H1 (cell line): ENCODE measurements at regions not wholly inside any gene's neighbourhood (a gene's known extent, or its start where the extent isn't known, plus 50 kb on each side); places are given as distances from the start of the nearest gene placed in this dataset.

ENCODE experiments used
- CTCF ChIA-PET: fragments of 300-600 bp; sonication (Branson Sonifier 250); formaldehyde crosslinking; loops from one replicate; lab custom pipeline; 2021; ENCODE audit not compliant: partially characterized antibody; lab: Charles Lee
- POLR2A ChIA-PET: fragments of 300-600 bp; sonication (Branson Sonifier 250); formaldehyde crosslinking; loops from one replicate; lab custom pipeline; 2021; ENCODE audit warnings: inconsistent platforms; ENCODE audit not compliant: partially characterized antibody; lab: Charles Lee
- DNase-seq, 2 experiments: peaks; one replicate each; pipeline versions ENCODE4 v3.0.0 to v3.0.0-alpha.2; 2010 to 2022; ENCODE audit warnings: low spot score in 2 of 2, low read depth in 1 of 2, mixed read lengths in 1 of 2
- FAIRE-seq: peaks from 2 replicates; lab custom pipeline; 2011; peaks lifted over from hg19 to GRCh38; lab: Jason Lieb, UNC
- H2AFZ ChIP-seq: 2 replicates; pipeline ENCODE4 v1.8.1; 2012; ENCODE audit warnings: low read length, inconsistent platforms
- H2AK5ac ChIP-seq: 2 replicates; pipeline ENCODE4 v1.6.1; 2013; ENCODE audit warnings: low read depth, low read length
- H2BK120ac ChIP-seq: replicated peaks from 2 replicates; pipeline ENCODE3; 2013; ENCODE audit warnings: low read depth, low read length, inconsistent platforms
- H2BK12ac ChIP-seq: 2 replicates; pipeline ENCODE4 v1.6.1; 2013; ENCODE audit warnings: low read depth, low read length
- H2BK15ac ChIP-seq: 2 replicates; pipeline ENCODE4 v1.6.1; 2013; ENCODE audit warnings: low read length
- H2BK20ac ChIP-seq: 2 replicates; pipeline ENCODE4 v1.6.1; 2013; ENCODE audit warnings: low read length
- H2BK5ac ChIP-seq: 2 replicates; pipeline ENCODE4 v1.6.1; 2013; ENCODE audit warnings: low read depth, low read length
- H3K14ac ChIP-seq: 2 replicates; pipeline ENCODE4 v1.6.1; 2013; ENCODE audit warnings: inconsistent platforms; ENCODE audit not compliant: insufficient read length
- H3K18ac ChIP-seq: 2 replicates; pipeline ENCODE4 v1.6.1; 2013; ENCODE audit warnings: low read length; ENCODE audit errors: extremely low read depth
- H3K23ac ChIP-seq: 2 replicates; pipeline ENCODE4 v1.6.1; 2013; ENCODE audit warnings: inconsistent platforms; ENCODE audit not compliant: insufficient read length
- H3K23me2 ChIP-seq: 2 replicates; pipeline ENCODE4 v1.6.1; 2013; ENCODE audit warnings: low read depth, low read length
- H3K27ac ChIP-seq: 2 replicates; pipeline ENCODE4 v1.6.1; 2011; ENCODE audit warnings: low read depth, low read length, inconsistent platforms
- H3K27me3 ChIP-seq, 4 experiments: replicated peaks in 1 of 4; 1 replicate in 1 of 4; 2 replicates in 3 of 4; pipeline versions ENCODE4 v1.6.1 to v1.8.1; 2011 to 2013; ENCODE audit warnings: low read length in 3 of 4, mild to moderate bottlenecking in 3 of 4, inconsistent platforms in 2 of 4, mixed read lengths in 2 of 4, moderate library complexity in 1 of 4; ENCODE audit not compliant: control insufficient read depth in 3 of 4, insufficient read depth in 3 of 4; ENCODE audit errors: extremely low read depth in 1 of 4
- H3K36me3 ChIP-seq, 4 experiments: 2 replicates each; pipeline versions ENCODE4 v1.6.1 to v1.8.1; 2011 to 2013; ENCODE audit warnings: mild to moderate bottlenecking in 4 of 4, low read length in 3 of 4, moderate library complexity in 2 of 4, control low read depth in 1 of 4, inconsistent platforms in 1 of 4; ENCODE audit not compliant: insufficient read depth in 4 of 4, control insufficient read depth in 2 of 4
- H3K4ac ChIP-seq: replicated peaks from 2 replicates; pipeline ENCODE3; 2013; ENCODE audit warnings: low read length, low read depth, mixed read lengths, inconsistent platforms; ENCODE audit not compliant: insufficient read length
- H3K4me1 ChIP-seq, 4 experiments: replicated peaks in 1 of 4; 1 replicate in 1 of 4; 2 replicates in 3 of 4; pipeline versions ENCODE4 v1.6.1 to v1.8.1; 2011 to 2013; ENCODE audit warnings: low read length in 3 of 4, inconsistent platforms in 2 of 4, mixed read lengths in 1 of 4; ENCODE audit not compliant: insufficient read depth in 4 of 4, control insufficient read depth in 3 of 4
- H3K4me2 ChIP-seq, 2 experiments: 2 replicates each; pipeline versions ENCODE4 v1.6.1 to v1.8.1; 2011 to 2013; ENCODE audit warnings: low read depth in 2 of 2, low read length in 2 of 2, control low read depth in 1 of 2, inconsistent platforms in 1 of 2, mild to moderate bottlenecking in 1 of 2; ENCODE audit not compliant: insufficient read depth in 1 of 2
- H3K4me3 ChIP-seq, 4 experiments: fragments of 200-600, 300-600 bp in 1 of 4; sonication (generic), shearing (Covaris generic), sonication (Bioruptor Twin) in 1 of 4; 2 replicates each; pipeline versions ENCODE4 v1.5.1 to v1.8.1; 2011 to 2016; ENCODE audit warnings: low read length in 4 of 4, low read depth in 3 of 4, control low read depth in 2 of 4, inconsistent platforms in 2 of 4, mild to moderate bottlenecking in 2 of 4, mixed read lengths in 1 of 4, moderate library complexity in 1 of 4; ENCODE audit not compliant: insufficient read depth in 2 of 4; ENCODE audit errors: extremely low read depth in 1 of 4
- H3K56ac ChIP-seq: replicated peaks from 2 replicates; pipeline ENCODE3; 2013; ENCODE audit warnings: low read depth, mild to moderate bottlenecking, mixed read lengths, low read length, inconsistent platforms; ENCODE audit not compliant: insufficient read length
- H3K79me1 ChIP-seq: 2 replicates; pipeline ENCODE4 v1.6.1; 2013; ENCODE audit warnings: low read depth, low read length, control low read depth
- H3K79me2 ChIP-seq, 2 experiments: 2 replicates each; pipeline versions ENCODE4 v1.6.1 to v1.8.1; 2012 to 2013; ENCODE audit warnings: low read length in 2 of 2, mild to moderate bottlenecking in 2 of 2, inconsistent platforms in 1 of 2; ENCODE audit not compliant: insufficient read depth in 2 of 2, control insufficient read depth in 1 of 2
- H3K9ac ChIP-seq, 4 experiments: replicated peaks in 1 of 4; 1 replicate in 1 of 4; 2 replicates in 3 of 4; pipeline versions ENCODE4 v1.6.1 to v1.8.1; 2011 to 2013; ENCODE audit warnings: low read depth in 3 of 4, low read length in 3 of 4, control low read depth in 2 of 4, mild to moderate bottlenecking in 2 of 4, moderate library complexity in 2 of 4, inconsistent platforms in 1 of 4; ENCODE audit errors: extremely low read depth in 1 of 4
- H3K9me3 ChIP-seq, 2 experiments: 2 replicates each; pipeline versions ENCODE4 v1.6.1 to v1.8.1; 2012 to 2013; ENCODE audit warnings: mild to moderate bottlenecking in 2 of 2, moderate library complexity in 2 of 2, control low read depth in 1 of 2, inconsistent platforms in 1 of 2, low read depth in 1 of 2, low read length in 1 of 2, mixed read lengths in 1 of 2; ENCODE audit not compliant: insufficient read depth in 2 of 2
- H4K20me1 ChIP-seq, 2 experiments: replicated peaks in 1 of 2; 2 replicates each; pipeline versions ENCODE3 to v1.8.1; 2011 to 2013; ENCODE audit warnings: inconsistent platforms in 2 of 2, low read length in 2 of 2, mild to moderate bottlenecking in 1 of 2; ENCODE audit not compliant: insufficient read depth in 2 of 2, control insufficient read depth in 1 of 2
- H4K5ac ChIP-seq: 2 replicates; pipeline ENCODE4 v1.6.1; 2013; ENCODE audit warnings: low read length, low read depth, mixed read lengths, inconsistent platforms; ENCODE audit not compliant: insufficient read length
- H4K8ac ChIP-seq: 2 replicates; pipeline ENCODE4 v1.8.0; 2013; ENCODE audit warnings: mild to moderate bottlenecking, moderate library complexity, low read length, inconsistent platforms; ENCODE audit not compliant: insufficient read depth; ENCODE audit errors: extremely low read depth
- H4K91ac ChIP-seq: replicated peaks from 2 replicates; pipeline ENCODE3; 2013; ENCODE audit warnings: low read length, mixed read lengths, inconsistent platforms; ENCODE audit not compliant: insufficient read length
- CTCF ChIP-seq, 3 experiments: IDR thresholded peaks; 1 replicate in 2 of 3; 2 replicates in 1 of 3; pipeline versions ENCODE4 v1.5.1 to v1.6.1; 2011; ENCODE audit warnings: low read length in 3 of 3, mild to moderate bottlenecking in 3 of 3, inconsistent platforms in 2 of 3, low read depth in 1 of 3, moderate library complexity in 1 of 3; ENCODE audit not compliant: insufficient read depth in 1 of 3; ENCODE audit errors: control extremely low read depth in 1 of 3
- HDAC2 ChIP-seq, 2 experiments: fragments of 300-600 bp in 1 of 2; sonication (generic) in 1 of 2; IDR thresholded peaks; 2 replicates each; pipeline ENCODE4 v1.6.1; 2011 to 2012; ENCODE audit warnings: low read depth in 2 of 2, low read length in 2 of 2, mild to moderate bottlenecking in 2 of 2, moderate library complexity in 2 of 2, borderline replicate concordance in 1 of 2, inconsistent platforms in 1 of 2
- JUN ChIP-seq: IDR thresholded peaks from 2 replicates; pipeline ENCODE4 v1.6.1; 2011; ENCODE audit warnings: low read depth, mild to moderate bottlenecking, improper control_type of control experiment, low read length
- MAFK ChIP-seq: IDR thresholded peaks from 2 replicates; pipeline ENCODE4 v1.6.1; 2012; ENCODE audit warnings: low read depth, mild to moderate bottlenecking, improper control_type of control experiment, low read length
- NANOG ChIP-seq: IDR thresholded peaks from 2 replicates; pipeline ENCODE4 v1.6.1; 2011; ENCODE audit warnings: low read length, low read depth, mild to moderate bottlenecking, inconsistent platforms; ENCODE audit not compliant: insufficient read depth, poor library complexity, severe bottlenecking
- SP1 ChIP-seq: IDR thresholded peaks from 2 replicates; pipeline ENCODE4 v1.6.1; 2011; ENCODE audit warnings: low read depth, low read length
- WGBS, 2 experiments: shearing (Covaris generic) in 1 of 2; methylation state at CpG; one replicate each; pipeline versions ENCODE4 v1.1.6 to v1.1.7; 2013 to 2015; ENCODE audit warnings: low lambda C conversion rate in 2 of 2, mixed read lengths in 2 of 2, inconsistent platforms in 1 of 2, low coverage in 1 of 2, missing lambda C conversion rate in 1 of 2; ENCODE audit not compliant: insufficient replicate concordance in 2 of 2, insufficient coverage in 1 of 2, insufficient read length in 1 of 2; ENCODE audit errors: extremely low coverage in 1 of 2, missing lambda C conversion rate in 1 of 2; 5-methylcytosine and 5-hydroxymethylcytosine counted together

GRCh38 chr3:156029208-156029607 is 91.2 kb upstream of the KCNAB1 start:
- H4K5ac ChIP-seq: no peak overlapping the region
- H3K23me2 ChIP-seq: peaks cover 3% of the 10 kb centered on the region; the same call in 1 of the 2 replicates
- DNase-seq: no peak
- H4K20me1 ChIP-seq: no peaks in the 10 kb centered on the region
- no peak overlapping the region for H2BK12ac ChIP-seq
- H3K4me2 ChIP-seq: no peak overlapping the region
- no peak overlapping the region for H2BK15ac ChIP-seq
- no peak for TF ChIP-seq SP1
- TF ChIP-seq MAFK: no peak
- TF ChIP-seq JUN: no peak
- TF ChIP-seq HDAC2 (IDR thresholded peaks at IDR 0.05; ENCODE audit: borderline replicate concordance in 1 of 2, low read depth in 2 of 2, low read length in 2 of 2): no peak
- TF ChIP-seq CTCF (IDR thresholded peaks at IDR 0.05; ENCODE audit: control extremely low read depth in 1 of 3, insufficient read depth in 1 of 3, low read depth in 1 of 3, low read length in 3 of 3): no peak
- no peak for TF ChIP-seq NANOG
- TF ChIP-seq, all 59 proteins: peak for 0
- no peaks in the 10 kb centered on the region for H3K9me3 ChIP-seq
- no peak overlapping the region for H3K56ac ChIP-seq
- no peaks in the 10 kb centered on the region for H3K27me3 ChIP-seq
- no peak overlapping the region for H3K14ac ChIP-seq
- no peak overlapping the region for H4K8ac ChIP-seq
- H3K4me1 ChIP-seq: peaks cover 0 to 10% (median 4%) of the 10 kb centered on the region in 4 experiments; a peak in 3 of 7 replicates
- CTCF ChIA-PET: interaction anchor here (1.3 to 4.1 kb wide), 3 partner anchors 13 to 121 kb away, joined by 3 to 25 read pairs (median 6); no protein-coding TSS in a partner anchor
- 86% methylated on average over 4 of the region's 4 CpGs; no CpG with 5 or more reads in 1 of the 2 experiments for WGBS, 2 experiments
- H3K4ac ChIP-seq: no peak overlapping the region
- H4K91ac ChIP-seq: no peak overlapping the region
- H2AFZ ChIP-seq: no peak overlapping the region
- POLR2A ChIA-PET: interaction anchor here (1.4 to 1.7 kb wide), 2 partner anchors 12 to 1131 kb away, joined by 3 read pairs; partner anchors contain the start of gene CCNL1
- H2AK5ac ChIP-seq: no peak overlapping the region
- H3K79me2 ChIP-seq: no peaks in the 10 kb centered on the region
- no peak for FAIRE-seq
- no peak overlapping the region for H2BK20ac ChIP-seq
- no peak overlapping the region for H2BK120ac ChIP-seq
- H3K4me3 ChIP-seq: no peak overlapping the region
- H3K23ac ChIP-seq: no peak overlapping the region
- H3K36me3 ChIP-seq: no peaks in the 10 kb centered on the region
- H3K18ac ChIP-seq: no peak overlapping the region
- no peak overlapping the region for H2BK5ac ChIP-seq
- no peaks in the 10 kb centered on the region for H3K79me1 ChIP-seq
- H3K27ac ChIP-seq: no peak overlapping the region
- H3K9ac ChIP-seq: no peak overlapping the region
